ENCODE measurements at regions not wholly inside any gene's neighbourhood (a gene's known extent, or its start where the extent isn't known, plus 50 kb on each side); places are given as distances from the start of the nearest gene placed in this dataset.
"Not testable (repeated sequence)": the region's sequence is repeated elsewhere in the genome, so short reads cannot be mapped to it uniquely, and the experiment has no call there.

GRCh38 chrX:95974890-95975289, 709.8 kb upstream of the DIAPH2 start:
- DNase-seq = no peak

DNA sequence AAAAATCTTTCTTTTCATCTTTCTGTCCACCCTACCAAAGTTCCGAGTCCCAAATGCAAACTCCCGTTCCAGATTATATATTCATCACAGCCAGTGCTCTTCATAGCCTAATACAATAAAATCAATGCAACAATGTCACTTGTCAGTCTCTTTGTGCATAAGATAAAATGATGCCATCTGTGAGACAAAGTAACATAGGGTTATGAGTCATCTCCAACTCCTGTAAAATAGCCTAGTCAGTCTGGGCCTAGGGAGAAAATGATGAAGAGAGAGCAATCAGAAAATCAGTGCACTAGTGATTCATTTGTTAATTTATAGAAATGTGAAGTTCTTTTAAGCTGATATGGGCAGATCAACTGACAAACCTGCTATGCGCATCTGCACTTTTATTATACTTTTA, 689.1 kb upstream of the DIAPH2 start:
- no peak for DNase-seq

DNA sequence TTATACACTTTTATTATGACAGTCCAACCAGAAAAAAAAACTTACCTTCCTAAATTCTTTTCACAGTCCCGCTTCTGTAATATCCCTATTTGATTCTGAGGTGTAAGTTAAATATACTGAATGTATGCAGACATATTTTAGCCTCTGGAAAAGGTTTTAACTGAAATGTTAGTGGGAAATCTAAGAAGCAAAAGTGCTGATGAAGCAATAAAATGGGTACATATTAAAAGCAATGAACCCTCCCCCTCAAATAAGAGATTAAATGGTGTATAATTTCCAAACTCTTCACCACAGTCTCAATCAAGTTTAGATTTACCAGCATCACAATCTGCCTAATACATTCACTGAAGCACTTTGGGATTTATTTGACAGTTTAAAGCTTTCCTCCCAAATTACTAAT, 688.3 kb upstream of the DIAPH2 start:
- DNase-seq = no peak

DNA sequence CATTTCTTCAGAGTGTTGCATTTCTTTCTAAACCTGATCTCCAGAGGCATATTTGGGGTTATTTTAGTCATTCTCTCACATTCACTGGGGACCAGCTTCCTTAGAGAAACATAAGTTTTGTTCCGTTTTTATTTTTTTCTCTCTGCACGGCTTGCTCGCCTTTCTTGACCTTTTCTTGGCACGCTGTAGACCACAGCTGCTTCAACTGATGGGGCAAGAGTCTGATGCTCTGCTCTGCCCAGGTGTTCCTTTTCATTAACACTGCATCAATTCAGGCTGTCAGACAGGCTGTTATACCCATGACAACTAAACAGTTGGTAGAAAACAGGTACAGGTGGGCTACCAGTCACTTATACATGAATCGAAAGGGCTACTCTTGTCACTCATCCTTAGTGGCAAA, 682.2 kb upstream of the DIAPH2 start:
- peak; percentile 15 for DNase-seq

GRCh38 chrX:96004386-96004785, 680.3 kb upstream of the DIAPH2 start:
- DNase-seq = no peak

- no peak for DNase-seq
Observed at GRCh38 chrX:96006281-96006680, 678.4 kb upstream of the DIAPH2 start.

- peak; percentile 70 for DNase-seq
Observed at GRCh38 chrX:96027407-96027806, 657.2 kb upstream of the DIAPH2 start.

- no peak for DNase-seq
Observed at GRCh38 chrX:96052078-96052477, 632.6 kb upstream of the DIAPH2 start.

GRCh38 chrX:96081891-96082290, 602.8 kb upstream of the DIAPH2 start:
- no peak for DNase-seq

GRCh38 chrX:96094616-96095015, 590.0 kb upstream of the DIAPH2 start:
- DNase-seq = no peak

DNA sequence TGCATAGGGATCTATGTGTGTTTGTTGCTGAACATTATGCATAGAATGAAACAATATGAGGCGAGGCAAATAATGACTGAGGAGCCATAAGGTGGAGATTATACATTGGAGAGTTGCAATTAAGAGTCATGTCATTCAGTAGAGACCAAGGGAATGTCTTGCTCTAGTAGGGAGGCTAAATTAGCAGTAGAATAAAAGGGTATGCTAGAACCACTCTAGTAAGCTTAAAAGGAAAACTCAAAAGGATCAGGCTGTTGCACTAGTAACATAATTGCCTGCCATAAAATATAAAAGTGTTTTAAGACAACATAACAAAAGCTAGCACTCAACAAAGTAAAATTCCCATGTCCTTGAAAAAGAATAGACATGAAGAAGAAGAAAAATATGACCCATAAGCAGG, 586.2 kb upstream of the DIAPH2 start:
- DNase-seq = no peak

DNA sequence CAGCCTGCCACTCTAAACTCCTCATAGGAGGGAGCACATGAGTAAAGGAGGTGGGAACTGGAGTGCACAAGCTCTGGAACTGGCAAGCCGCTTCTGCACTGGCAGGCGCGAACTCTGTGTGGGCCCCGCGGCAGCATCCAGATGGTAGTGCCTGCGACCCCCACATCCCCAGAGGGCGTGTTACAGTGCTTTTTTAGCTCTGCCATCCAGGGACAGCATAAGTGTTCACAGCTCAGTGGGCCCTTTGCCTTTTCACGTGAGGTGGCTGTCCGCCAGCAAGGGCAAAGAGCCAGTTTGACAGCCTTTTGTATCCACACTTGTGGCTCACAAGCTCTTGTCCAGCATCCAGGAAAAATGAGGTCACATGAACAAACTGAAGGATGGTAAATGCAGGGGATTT, 581.6 kb upstream of the DIAPH2 start:
- no peak for DNase-seq

- no peak for DNase-seq
Observed at GRCh38 chrX:96112689-96113088, 572.0 kb upstream of the DIAPH2 start.

DNA sequence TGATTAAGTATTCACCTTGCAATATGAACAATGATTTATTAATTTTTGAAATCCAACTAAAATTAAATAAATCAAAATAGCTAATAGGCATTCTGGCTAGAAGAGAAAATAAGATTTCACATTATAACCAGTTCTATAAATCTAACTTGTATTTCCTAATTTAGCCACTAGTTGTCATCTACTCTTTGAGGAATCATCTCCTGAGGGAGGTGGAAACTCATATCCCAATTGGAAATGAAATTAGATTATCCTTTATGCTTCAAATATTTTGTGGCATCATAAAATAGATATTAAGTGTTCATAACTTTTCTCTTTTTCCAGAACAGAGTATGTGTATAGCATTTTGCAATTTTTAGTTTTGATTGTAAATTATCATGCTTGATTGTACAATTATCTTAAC, 558.5 kb upstream of the DIAPH2 start:
- no peak for DNase-seq

DNA sequence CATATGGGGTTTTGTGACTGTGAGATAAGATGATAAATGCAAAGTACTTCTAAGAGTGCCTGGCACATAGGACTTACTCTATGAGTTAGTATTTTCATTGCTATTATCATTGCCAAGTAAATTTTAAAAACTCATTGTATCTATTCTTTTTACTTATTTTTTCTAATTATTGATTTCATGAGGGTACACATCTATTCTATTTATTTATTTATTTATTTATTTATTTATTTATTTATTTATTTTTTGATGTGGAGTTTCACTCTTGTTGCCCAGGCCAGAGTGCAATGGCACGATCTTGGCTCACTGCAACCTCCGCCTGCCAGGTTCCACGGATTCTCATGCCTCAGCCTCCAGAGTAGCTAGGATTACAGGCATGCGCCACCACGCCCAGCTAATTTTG, 556.6 kb upstream of the DIAPH2 start:
- DNase-seq = not testable (repeated sequence)

DNA sequence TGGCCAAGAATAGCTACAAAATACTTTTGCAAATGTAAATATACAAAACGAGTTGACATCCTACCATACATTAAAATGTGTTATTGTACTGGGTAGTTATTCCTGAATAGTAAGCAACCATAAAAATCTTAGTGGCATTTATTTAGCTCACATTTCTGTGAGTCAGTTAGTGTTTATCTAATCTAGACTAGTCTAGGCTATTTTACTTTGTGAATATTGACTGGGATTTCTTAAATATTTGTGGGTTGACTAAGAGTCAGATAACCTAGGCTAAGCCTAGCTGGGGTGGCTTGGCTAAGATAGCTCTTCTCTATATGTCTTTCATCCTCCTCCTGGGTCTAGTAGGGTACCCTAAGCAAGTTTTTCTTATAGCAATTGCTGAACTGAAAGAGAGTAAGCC, 543.8 kb upstream of the DIAPH2 start:
- no peak for DNase-seq

- peak; percentile 56 for DNase-seq
Observed at GRCh38 chrX:96147681-96148080, 537.0 kb upstream of the DIAPH2 start.

- DNase-seq = no peak
Observed at GRCh38 chrX:96170626-96171025, 514.0 kb upstream of the DIAPH2 start.

GRCh38 chrX:96176921-96177320, 507.7 kb upstream of the DIAPH2 start:
- DNase-seq = peak; percentile 39

DNA sequence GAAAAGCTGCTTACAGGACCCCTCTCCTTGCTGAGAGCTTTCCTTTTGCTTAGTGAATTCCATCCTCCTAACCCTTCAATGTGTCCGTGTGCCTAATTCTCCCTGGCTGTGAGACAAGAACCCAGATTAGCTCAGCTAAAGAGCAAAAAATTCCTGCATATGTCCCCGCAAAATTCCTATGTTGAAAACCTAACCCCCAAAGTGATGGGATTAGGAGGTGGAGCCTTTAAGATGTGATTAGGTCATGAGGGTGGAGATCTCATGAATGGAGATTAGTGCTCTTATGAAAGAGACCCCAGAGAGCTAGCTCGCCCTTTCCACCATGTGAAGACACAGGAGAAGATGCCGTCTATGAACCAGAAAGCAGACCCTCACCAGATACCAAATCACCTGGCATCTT, 503.0 kb upstream of the DIAPH2 start:
- DNase-seq = no peak

- no peak for DNase-seq
Observed at GRCh38 chrX:96182366-96182765, 502.3 kb upstream of the DIAPH2 start.

DNA sequence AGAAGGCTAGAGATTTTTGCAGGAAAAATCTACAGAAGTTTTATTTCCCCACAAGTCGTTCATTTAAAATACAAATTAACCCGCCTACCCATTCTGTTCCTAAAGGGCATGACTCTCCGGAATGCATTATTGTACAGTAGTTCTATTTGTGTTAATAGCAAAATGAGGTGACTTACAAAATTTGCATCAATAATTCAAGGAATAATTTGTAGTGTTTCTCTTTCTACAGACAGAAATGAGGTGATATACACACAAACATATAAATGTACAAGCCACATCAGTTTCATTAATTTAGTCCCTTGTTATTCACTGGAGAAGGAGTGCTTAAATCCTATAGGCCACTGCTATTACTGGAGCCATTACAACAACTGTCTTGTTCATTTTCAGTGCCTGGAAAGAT, 501.3 kb upstream of the DIAPH2 start:
- DNase-seq = no peak

- DNase-seq = peak; percentile 1
Observed at GRCh38 chrX:96183843-96184242, 500.8 kb upstream of the DIAPH2 start.

GRCh38 chrX:96204928-96205327, 479.7 kb upstream of the DIAPH2 start:
- DNase-seq = no peak

- no peak for DNase-seq
Observed at GRCh38 chrX:96211953-96212352, 472.7 kb upstream of the DIAPH2 start.

- DNase-seq = not testable (repeated sequence)
Observed at GRCh38 chrX:96214681-96215080, 470.0 kb upstream of the DIAPH2 start.
